ENCODE measurements at regions not wholly inside any gene's neighbourhood (a gene's known extent, or its start where the extent isn't known, plus 50 kb on each side); places are given as distances from the start of the nearest gene placed in this dataset.

- Histone ChIP-seq H3F3A (replicated peaks; ENCODE audit: insufficient read depth) (no peaks in the 10 kb centered on the region), H4K20me1 (ENCODE audit: insufficient read depth) (no peaks in the 10 kb centered on the region), H3K9me2 (no peaks in the 10 kb centered on the region), H3K4me1 (ENCODE audit: control insufficient read depth in 1 of 2, insufficient read depth in 2 of 2, low read depth in 1 of 2, low read length in 1 of 2) (peaks cover 5 to 32% of the 10 kb centered on the region in 2 experiments; a peak in 2 of 4 replicates), H3K9ac (no peak overlapping the region), H3K27ac (ENCODE audit: low read depth in 2 of 2, low read length in 1 of 2) (no peak overlapping the region), H3K27me3 (ENCODE audit: insufficient read depth) (no peaks in the 10 kb centered on the region), H3K79me2 (ENCODE audit: insufficient read depth) (no peaks in the 10 kb centered on the region), H3K4me3 (ENCODE audit: low read depth in 2 of 2, low read length in 1 of 2) (no peak overlapping the region), H3K4me2 (no peak overlapping the region), H3K36me3 (replicated peaks in 1 of 2; ENCODE audit: control insufficient read depth in 1 of 2, insufficient read depth in 2 of 2, low read length in 1 of 2) (no peaks in the 10 kb centered on the region), H2AFZ (ENCODE audit: low read depth) (no peak overlapping the region), H3K9me3 (no peaks in the 10 kb centered on the region)
- no peak for DNase-seq
- 97% methylated on average over 8 of the region's 8 CpGs for WGBS (ENCODE audit: low lambda C conversion rate)
- ChIA-PET CTCF (interaction anchor here (0.9 to 15.0 kb wide), 5 partner anchors 47 to 505 kb away, joined by 3 to 215 read pairs (median 4); partner anchors contain the start of gene SDC1), POLR2A (interaction anchor here (1.3 to 1.9 kb wide), 2 partner anchors 86 to 87 kb away, joined by 4 to 8 read pairs; partner anchors contain the start of gene SDC1)
- TF ChIP-seq GATA2 (CRISPR knock-in tag; IDR thresholded peaks at IDR 0.05) (no peak), EZH2phosphoT487 (IDR thresholded peaks at IDR 0.05; ENCODE audit: borderline replicate concordance, low read depth) (no peak), EP300 (IDR thresholded peaks at IDR 0.05; ENCODE audit: borderline replicate concordance in 1 of 2, low read depth in 1 of 2, low read length in 1 of 2) (no peak), SMC3 (IDR thresholded peaks at IDR 0.05; ENCODE audit: low read depth, low read length) (no peak), RCOR1 (IDR thresholded peaks at IDR 0.05; ENCODE audit: low read length) (no peak), FOSL2 (IDR thresholded peaks at IDR 0.05; ENCODE audit: borderline replicate concordance, low read depth) (no peak), ELF1 (IDR thresholded peaks at IDR 0.05) (no peak), TAF1 (IDR thresholded peaks at IDR 0.05; ENCODE audit: borderline replicate concordance, low read depth, low read length) (no peak), USF1 (IDR thresholded peaks at IDR 0.05; ENCODE audit: borderline replicate concordance, low read depth) (no peak), CHD2 (IDR thresholded peaks at IDR 0.05; ENCODE audit: low read length, partially characterized antibody) (no peak), FOXM1 (IDR thresholded peaks at IDR 0.05; ENCODE audit: low read depth) (no peak), FOXJ3 (CRISPR knock-in tag; IDR thresholded peaks at IDR 0.05) (no peak), ZBTB33 (IDR thresholded peaks at IDR 0.05; ENCODE audit: borderline replicate concordance, low read depth) (no peak), NFIC (IDR thresholded peaks at IDR 0.05; ENCODE audit: borderline replicate concordance) (no peak), SIN3A (IDR thresholded peaks at IDR 0.05; ENCODE audit: borderline replicate concordance, low read depth, low read length) (no peak), YY1 (IDR thresholded peaks at IDR 0.05; ENCODE audit: low read depth) (no peak), TCF12 (IDR thresholded peaks at IDR 0.05) (no peak), TEAD4 (IDR thresholded peaks at IDR 0.05; ENCODE audit: borderline replicate concordance, insufficient read depth) (no peak), POLR2AphosphoS5 (IDR thresholded peaks at IDR 0.05; ENCODE audit: low read depth, low read length) (no peak)
These were observed 86.5 kb upstream of the LAPTM4A start for GRCh38 chr2:20137884-20138283.

All from SK-N-SH (cell line).